GM21515 (cell line): ENCODE measurements at regions not wholly inside any gene's neighbourhood (a gene's known extent, or its start where the extent isn't known, plus 50 kb on each side); places are given as distances from the start of the nearest gene placed in this dataset.

Experiments
- ATAC-seq: cut with Tn5 transposase; IDR thresholded peaks from one replicate; pipeline ENCODE4 v1.9.1; 2021; ENCODE audit not compliant: unreplicated experiment

GRCh38 chr1:175894581-175894980 is 151.2 kb upstream of the TNR start:
- ATAC-seq = no peak

GRCh38 chr1:175893192-175893591 is 149.8 kb upstream of the TNR start:
- ATAC-seq = no peak

DNA sequence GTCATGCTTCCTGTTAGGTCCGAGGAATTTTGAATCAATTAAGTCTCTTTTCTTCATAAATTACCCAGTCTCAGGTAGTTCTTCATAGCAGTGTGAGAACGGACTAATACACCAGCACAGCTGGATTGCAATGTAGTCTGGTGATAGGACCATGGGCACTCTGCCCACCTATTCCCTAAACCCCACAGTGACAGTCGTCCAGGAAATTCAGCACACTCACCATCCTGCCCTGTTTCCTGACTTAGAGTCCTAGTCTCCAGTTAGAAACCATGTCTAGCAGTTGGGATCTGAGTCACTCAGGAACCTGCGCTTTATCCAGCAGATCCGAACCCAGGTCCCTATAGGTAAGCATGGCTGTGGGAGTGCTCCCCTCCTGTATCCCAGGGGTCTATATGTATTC is 149.3 kb upstream of the TNR start:
- no peak for ATAC-seq

GRCh38 chr1:175891783-175892309 is 148.5 kb upstream of the TNR start:
- ATAC-seq = no peak

GRCh38 chr1:175890958-175891357 is 147.6 kb upstream of the TNR start:
- ATAC-seq = no peak

DNA sequence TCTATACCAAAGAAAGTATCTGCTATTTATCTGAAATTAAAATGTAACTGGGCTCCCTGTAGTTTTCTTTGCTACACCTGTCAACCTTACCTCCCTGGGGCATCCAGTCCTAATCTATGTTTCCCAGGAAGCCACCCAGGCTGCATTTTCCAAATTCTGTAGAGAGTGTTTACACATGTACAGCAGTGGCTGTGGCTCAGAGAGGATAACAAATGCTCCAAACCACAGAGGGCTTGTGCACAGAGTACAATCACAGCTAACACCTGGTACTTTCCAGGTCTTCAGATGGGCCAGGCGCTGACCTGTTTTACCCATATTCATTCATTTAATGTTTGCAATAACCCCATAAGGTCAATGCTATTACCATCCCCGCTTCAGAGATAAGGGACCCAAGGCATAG is 146.5 kb upstream of the TNR start:
- ATAC-seq = no peak

GRCh38 chr1:175888996-175889395 is 145.6 kb upstream of the TNR start:
- no peak for ATAC-seq

DNA sequence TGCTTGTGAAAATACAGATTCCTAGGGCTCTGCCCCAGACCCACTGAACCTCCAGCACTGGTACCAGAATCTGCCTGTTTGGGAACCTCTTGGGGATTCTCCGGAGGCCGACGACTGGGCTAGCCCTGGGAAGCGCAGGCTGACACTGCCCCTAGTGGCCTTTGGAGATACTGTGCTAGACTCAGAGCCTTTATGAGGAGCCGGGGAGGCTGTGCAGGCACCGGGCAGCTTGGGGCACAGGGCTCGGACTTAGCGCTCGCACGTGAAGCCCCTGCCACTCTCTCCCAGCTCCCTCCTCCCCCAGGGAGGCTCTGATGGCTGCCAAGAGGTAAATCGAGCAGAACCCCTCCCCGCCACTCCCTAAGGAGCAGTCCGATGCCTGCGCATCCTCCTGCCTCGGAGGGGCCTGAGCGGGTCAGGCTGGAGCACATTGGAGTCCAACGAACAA is 144.6 kb upstream of the TNR start:
- peak; percentile 87 for ATAC-seq

DNA sequence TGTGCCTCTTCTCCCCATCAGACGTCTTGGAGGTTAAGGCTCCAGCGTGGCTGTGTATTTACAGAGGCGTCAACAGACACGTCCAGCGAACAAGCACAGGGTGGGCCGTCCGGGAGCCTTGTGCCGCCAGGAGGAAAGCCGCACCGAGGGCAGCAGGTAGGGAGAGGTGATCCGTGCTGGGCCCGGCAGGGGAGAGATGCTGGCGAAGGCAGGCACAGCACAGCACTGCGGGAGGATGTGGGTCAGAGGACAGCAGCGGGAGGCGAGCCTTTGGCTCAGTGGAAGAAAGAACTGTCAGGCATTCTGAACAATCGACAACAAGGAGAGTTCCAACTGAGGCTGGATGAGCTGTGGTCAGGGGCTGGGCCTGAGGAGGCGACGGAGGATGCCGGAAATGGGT is 144.1 kb upstream of the TNR start:
- no peak for ATAC-seq

GRCh38 chr1:175885326-175885725 is 141.9 kb upstream of the TNR start:
- no peak for ATAC-seq

GRCh38 chr1:175884369-175884768 is 141.0 kb upstream of the TNR start:
- no peak for ATAC-seq

DNA sequence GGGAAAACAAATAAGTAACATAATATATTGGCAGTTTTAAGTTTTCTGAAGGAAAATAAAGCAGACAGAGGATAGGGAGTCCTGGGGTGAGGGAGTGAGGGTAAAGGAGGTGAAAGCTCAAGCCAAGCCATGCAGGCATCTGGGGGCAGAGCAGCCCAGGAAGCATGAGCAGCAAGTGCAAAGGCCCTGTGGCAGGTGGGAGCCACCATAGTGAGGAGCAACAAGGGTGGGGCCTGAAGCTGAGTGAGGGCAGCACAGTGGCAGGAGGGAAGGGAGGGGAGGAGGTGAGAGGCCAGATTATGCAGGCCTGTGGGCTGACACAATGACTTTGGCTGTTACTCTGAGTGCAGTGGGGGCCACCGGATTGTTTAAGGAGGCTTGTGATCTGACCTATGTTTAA is 138.8 kb upstream of the TNR start:
- ATAC-seq = no peak

DNA sequence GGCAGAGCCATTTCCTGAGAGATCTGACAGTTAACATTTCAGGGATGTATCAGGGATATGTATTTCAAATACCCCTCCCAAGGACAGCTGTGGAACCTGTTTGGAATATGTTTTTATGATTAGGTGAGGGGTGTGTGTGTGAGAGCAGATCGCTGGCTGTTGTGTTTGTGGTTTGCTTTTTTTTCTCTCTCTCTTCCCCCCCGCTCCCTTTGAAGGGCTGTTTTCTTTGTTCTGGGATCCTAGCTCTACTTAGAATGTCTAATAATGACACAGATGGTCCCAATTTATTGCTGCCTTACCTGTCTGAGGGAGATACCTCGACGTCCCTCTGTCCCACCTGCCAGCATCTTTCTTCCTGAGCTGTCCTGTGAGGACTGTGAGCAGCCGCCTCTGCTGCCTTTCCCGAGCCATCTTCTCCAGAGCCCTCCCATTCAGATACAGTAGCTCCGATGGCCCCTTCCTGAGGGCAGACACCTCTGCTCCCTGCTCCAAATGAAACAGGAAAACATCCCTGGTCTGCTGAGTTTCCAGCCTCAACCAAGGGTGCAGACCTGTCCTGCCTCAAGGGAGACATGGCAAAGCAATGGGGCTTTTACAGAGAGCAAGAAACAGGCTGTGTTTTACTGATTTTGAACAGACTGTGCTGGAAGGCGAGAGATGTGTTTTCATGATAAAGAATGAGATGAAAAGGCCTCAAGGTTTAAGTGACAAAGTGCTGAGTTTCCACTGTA is 138.0 kb upstream of the TNR start:
- ATAC-seq = no peak

- ATAC-seq = no peak
Measured at GRCh38 chr1:175878775-175879174, 135.4 kb upstream of the TNR start.

- ATAC-seq = no peak
Measured at GRCh38 chr1:175877939-175878737, 134.7 kb upstream of the TNR start.

DNA sequence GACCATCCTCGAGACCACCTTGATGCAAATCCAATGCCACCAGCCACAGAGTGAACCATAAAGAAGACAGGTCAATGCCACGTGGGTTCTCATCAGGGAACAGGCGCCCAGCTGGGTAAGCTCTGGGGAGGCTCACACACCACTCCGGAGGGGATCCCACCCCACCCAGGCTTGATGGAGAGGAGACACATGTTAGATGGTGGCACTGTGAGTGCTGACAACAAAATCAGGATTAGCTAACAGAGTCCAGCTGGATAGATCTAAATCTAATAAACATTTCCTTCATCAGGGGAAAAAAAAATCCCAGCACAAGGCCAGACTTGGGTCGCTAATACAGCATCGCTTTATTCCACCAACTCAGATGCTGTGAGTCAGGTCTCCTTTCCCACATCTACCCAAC is 132.2 kb upstream of the TNR start:
- ATAC-seq = no peak

DNA sequence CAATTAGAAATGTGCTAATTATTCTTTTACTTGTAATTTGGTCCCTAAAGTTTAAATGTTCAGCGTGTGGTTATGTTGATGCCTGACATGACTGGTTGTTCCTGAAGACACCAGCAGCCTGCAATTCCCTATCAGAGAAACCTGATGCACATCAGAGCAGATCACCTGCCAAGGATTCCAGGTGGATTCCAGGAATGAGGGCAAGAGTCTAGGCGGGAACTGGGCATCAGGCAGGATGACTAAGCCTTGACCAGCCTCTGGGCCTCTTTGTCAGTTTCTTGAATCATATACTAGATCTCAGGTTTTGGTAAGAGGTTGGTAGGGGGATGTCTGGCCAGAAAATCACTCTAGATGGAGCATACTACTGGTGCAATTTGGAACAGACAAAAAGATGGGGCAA is 130.7 kb upstream of the TNR start:
- ATAC-seq = no peak

DNA sequence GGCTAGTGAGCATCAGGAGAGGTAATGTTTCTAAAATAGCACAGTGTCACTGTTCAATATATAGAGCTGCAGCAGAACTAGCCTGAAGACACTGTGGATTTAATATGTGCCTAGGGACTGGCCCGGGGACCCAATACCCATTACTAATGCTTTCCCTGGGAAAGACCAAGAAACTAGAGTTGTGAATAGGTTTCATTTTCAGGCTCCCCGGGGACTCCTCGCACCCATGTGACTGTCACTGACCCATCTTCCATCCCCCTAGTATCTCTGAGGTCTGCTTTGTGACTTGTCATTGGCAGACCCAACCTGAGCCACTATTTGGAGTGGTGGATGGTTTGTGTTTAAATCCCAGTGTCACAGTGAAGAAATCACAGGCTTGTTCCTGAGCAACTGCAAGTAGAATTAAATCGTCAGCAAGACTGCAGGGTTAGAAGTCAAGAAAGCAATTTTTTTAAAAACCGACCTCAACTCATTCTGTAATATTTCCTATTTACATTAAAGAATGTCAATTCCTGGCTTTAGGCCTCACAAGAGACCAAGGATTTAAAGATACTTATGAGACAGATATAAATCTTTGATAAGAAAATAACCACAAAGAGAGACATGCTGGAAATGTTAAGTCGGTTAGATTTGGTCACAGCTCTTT is 130.0 kb upstream of the TNR start:
- ATAC-seq = peak; percentile 78

- ATAC-seq = no peak
Measured at GRCh38 chr1:175872588-175872987, 129.2 kb upstream of the TNR start.

DNA sequence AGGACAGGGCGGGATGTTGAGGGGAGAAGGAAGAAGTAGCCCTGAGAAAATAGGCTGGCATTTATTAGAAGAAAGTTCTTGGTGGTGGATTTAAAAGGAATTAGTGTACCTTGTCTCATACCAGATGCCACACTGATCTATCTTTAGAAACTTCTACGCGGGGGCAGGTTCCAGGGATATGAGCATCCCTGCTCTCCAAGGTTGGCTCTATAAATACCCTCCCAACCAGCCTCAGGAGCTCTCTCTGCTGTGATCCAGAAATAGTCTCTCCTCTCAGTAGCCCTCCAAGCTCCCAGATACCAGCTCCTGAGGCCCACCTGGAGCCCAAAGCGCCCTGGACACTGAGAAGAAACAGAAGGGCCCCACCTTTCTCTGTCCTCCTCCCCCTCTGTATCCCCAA is 128.3 kb upstream of the TNR start:
- ATAC-seq = no peak

DNA sequence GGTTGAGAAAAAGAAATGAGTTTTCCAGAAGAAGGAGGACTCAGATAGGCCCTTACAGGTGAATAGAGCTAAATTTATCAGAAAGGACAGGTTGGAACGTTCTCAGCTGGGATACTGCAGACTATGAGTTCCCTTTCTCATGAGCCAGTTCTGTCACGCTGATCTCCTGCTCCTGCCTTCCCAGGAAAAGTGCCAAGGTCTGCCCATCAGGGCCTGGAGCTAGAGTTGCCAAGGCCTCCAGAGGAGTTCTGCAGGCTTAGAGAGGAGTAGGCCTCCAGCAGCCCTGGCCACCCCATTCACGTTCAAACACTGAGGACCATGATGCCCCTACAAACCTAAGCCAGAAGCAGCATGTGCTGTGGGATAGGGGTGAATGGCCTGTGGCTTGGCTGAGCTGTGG is 126.8 kb upstream of the TNR start:
- ATAC-seq = no peak

- no peak for ATAC-seq
Measured at GRCh38 chr1:175866776-175867175, 123.4 kb upstream of the TNR start.
